ENCODE measurements at regions not wholly inside any gene's neighbourhood (a gene's known extent, or its start where the extent isn't known, plus 50 kb on each side); places are given as distances from the start of the nearest gene placed in this dataset.

DNA sequence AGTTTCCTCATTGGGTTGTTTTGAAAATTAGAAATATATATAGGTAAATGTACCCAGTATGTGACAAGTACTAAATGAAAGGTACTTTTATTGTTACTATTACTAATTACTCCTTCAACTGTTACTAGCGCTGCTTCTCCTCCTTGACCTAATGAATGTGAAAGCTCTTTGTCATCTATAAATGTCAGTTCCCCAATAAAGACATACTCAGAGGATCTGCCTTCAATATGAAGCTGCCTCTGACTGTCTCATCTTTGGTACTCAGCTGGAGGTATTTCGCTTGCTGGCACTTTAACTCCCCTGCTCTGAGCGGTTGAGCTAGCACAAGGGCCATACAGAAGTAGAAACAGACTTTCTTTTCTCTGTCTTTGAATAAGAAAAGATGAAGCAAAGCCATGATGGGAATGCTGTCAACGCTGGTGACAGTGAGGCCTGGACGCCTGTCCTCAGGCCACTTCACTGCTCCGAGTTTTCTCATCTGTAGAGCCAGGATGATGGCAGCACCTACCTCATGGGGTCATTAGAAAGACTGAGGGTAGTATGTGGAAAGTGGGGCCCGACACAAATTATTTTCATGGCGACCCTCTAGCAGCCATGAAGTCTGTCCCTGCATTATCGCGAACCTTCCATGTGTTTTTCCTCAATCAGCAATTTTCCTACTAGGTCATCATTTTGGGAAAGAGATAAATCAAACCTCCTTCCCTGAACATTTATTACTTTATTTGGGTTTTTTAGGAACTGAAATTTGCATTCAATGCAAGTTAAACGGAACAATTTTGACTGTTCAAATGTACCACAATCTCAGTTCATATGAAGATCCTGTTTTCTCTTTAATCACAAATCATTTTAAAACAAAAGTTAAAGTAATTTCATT is 55.9 kb upstream of the SNX9 start:
- Histone ChIP-seq H3K9me2 (ENCODE audit: insufficient read depth) (no peaks in the 10 kb centered on the region), H2AFZ (no peak overlapping the region), H3F3A (ENCODE audit: insufficient read depth, low read depth) (peaks cover 29% of the 10 kb centered on the region), H3K4me2 (no peak overlapping the region), H3K4me1 (replicated peaks; ENCODE audit: insufficient read depth) (peaks cover 55% of the 10 kb centered on the region), H3K27ac (no peak overlapping the region), H3K36me3 (ENCODE audit: low read depth) (no peaks in the 10 kb centered on the region), H3K79me2 (ENCODE audit: low read depth) (no peaks in the 10 kb centered on the region), H3K9me3 (ENCODE audit: insufficient read depth, low read depth) (no peaks in the 10 kb centered on the region), H3K4me3 (no peak overlapping the region), H3K27me3 (ENCODE audit: insufficient read depth, low read depth) (no peaks in the 10 kb centered on the region), H4K20me1 (ENCODE audit: insufficient read depth) (no peaks in the 10 kb centered on the region)
- POLR2A ChIA-PET (ENCODE audit: unreplicated experiment): no interaction called here
- BruUV-seq (replicated peaks): no TSS peak
- intact Hi-C loops (cut with micrococcal nuclease; ENCODE audit: unreplicated experiment): loop anchor here (10.0 kb wide), 2 partner anchors 442 to 878 kb away; partner anchors contain the start of genes DYNLT1 and TMEM242
- CTCF ChIA-PET: interaction anchor here (0.6 kb wide), 1 partner anchor 1170 kb away, joined by 5 read pairs; no protein-coding TSS in a partner anchor
- DNase-seq: no peak
- TF ChIP-seq, protein P1, sequence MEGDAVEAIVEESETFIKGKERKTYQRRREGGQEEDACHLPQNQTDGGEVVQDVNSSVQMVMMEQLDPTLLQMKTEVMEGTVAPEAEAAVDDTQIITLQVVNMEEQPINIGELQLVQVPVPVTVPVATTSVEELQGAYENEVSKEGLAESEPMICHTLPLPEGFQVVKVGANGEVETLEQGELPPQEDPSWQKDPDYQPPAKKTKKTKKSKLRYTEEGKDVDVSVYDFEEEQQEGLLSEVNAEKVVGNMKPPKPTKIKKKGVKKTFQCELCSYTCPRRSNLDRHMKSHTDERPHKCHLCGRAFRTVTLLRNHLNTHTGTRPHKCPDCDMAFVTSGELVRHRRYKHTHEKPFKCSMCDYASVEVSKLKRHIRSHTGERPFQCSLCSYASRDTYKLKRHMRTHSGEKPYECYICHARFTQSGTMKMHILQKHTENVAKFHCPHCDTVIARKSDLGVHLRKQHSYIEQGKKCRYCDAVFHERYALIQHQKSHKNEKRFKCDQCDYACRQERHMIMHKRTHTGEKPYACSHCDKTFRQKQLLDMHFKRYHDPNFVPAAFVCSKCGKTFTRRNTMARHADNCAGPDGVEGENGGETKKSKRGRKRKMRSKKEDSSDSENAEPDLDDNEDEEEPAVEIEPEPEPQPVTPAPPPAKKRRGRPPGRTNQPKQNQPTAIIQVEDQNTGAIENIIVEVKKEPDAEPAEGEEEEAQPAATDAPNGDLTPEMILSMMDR (conservative IDR thresholded peaks at IDR 0.05): no peak
- no peak for TF ChIP-seq EZH2 (IDR thresholded peaks at IDR 0.05; ENCODE audit: low read depth)

DNA sequence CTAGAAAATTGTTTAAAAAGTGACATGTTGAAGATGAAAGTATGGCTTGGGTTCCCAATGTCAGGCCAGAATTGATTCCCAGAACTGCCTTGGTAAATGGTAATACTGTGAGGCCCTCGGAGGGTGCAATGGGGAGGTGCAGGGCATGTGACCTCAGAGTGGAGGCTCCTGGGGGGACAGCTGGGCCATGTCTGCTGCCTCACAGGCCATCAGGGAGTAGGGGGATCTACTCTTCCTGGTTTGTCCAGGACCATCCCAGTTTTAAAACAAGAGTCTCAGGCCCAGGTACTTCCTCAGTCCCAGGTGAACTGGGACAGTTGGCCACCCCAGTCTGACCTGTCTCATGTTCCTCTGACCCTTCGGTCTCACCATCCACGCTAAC is 55.3 kb upstream of the SNX9 start:
- Histone ChIP-seq H3K4me3 (no peak overlapping the region), H3K4me2 (no peak overlapping the region), H3K36me3 (ENCODE audit: low read depth) (no peaks in the 10 kb centered on the region), H4K20me1 (ENCODE audit: insufficient read depth) (no peaks in the 10 kb centered on the region), H3K27me3 (ENCODE audit: insufficient read depth, low read depth) (no peaks in the 10 kb centered on the region), H2AFZ (no peak overlapping the region), H3K9me2 (ENCODE audit: insufficient read depth) (no peaks in the 10 kb centered on the region), H3K9me3 (ENCODE audit: insufficient read depth, low read depth) (no peaks in the 10 kb centered on the region), H3K4me1 (replicated peaks; ENCODE audit: insufficient read depth) (peaks cover 48% of the 10 kb centered on the region), H3K79me2 (ENCODE audit: low read depth) (no peaks in the 10 kb centered on the region), H3F3A (ENCODE audit: insufficient read depth, low read depth) (peaks cover 29% of the 10 kb centered on the region), H3K27ac (no peak overlapping the region)
- TF ChIP-seq EZH2 (IDR thresholded peaks at IDR 0.05; ENCODE audit: low read depth): no peak
- TF ChIP-seq, protein P1 (conservative IDR thresholded peaks at IDR 0.05): no peak
- intact Hi-C loops (cut with micrococcal nuclease; ENCODE audit: unreplicated experiment): loop anchor here (10.0 kb wide), 2 partner anchors 443 to 877 kb away; partner anchors contain the start of genes DYNLT1 and TMEM242
- ChIA-PET POLR2A (ENCODE audit: unreplicated experiment) (no interaction called here), CTCF (no interaction called here)
- DNase-seq: no peak
- no TSS peak for BruUV-seq (replicated peaks)

DNA sequence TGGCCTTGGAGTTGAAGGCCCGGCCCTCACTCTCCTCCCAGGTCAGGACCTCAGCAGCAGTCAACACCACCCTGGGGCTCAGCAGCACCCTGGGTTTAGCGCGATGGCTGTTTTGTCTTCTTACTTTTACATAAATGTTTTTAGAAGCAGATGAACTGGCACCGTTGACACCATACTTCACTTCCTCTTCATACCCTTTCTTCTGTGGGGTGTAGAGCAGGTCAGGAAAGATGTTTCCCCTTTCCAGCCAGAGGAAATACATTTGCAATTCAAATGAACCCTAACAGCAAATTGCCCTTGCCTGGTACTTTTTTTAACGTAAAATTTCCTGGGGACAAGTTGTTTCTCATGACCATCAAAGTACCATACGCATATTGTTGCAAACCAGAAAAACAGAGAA is 54.7 kb upstream of the SNX9 start:
- ChIA-PET POLR2A (ENCODE audit: unreplicated experiment) (no interaction called here), CTCF (no interaction called here)
- intact Hi-C loops (cut with micrococcal nuclease; ENCODE audit: unreplicated experiment): loop anchor here (10.0 kb wide), 2 partner anchors 444 to 876 kb away; partner anchors contain the start of genes DYNLT1 and TMEM242
- Histone ChIP-seq H4K20me1 (ENCODE audit: insufficient read depth) (no peaks in the 10 kb centered on the region), H2AFZ (no peak overlapping the region), H3K27me3 (ENCODE audit: insufficient read depth, low read depth) (no peaks in the 10 kb centered on the region), H3K4me3 (no peak overlapping the region), H3K79me2 (ENCODE audit: low read depth) (no peaks in the 10 kb centered on the region), H3K27ac (no peak overlapping the region), H3F3A (ENCODE audit: insufficient read depth, low read depth) (peaks cover 29% of the 10 kb centered on the region), H3K4me2 (no peak overlapping the region), H3K36me3 (ENCODE audit: low read depth) (no peaks in the 10 kb centered on the region), H3K4me1 (replicated peaks; ENCODE audit: insufficient read depth) (peaks cover 43% of the 10 kb centered on the region), H3K9me3 (ENCODE audit: insufficient read depth, low read depth) (no peaks in the 10 kb centered on the region), H3K9me2 (ENCODE audit: insufficient read depth) (no peaks in the 10 kb centered on the region)
- DNase-seq: no peak
- TF ChIP-seq, protein P1 (conservative IDR thresholded peaks at IDR 0.05): no peak
- no peak for TF ChIP-seq EZH2 (IDR thresholded peaks at IDR 0.05; ENCODE audit: low read depth)
- BruUV-seq (replicated peaks): no TSS peak
